Stomach smooth muscle (tissue), 2 donors: ENCODE measurements at regions not wholly inside any gene's neighbourhood (a gene's known extent, or its start where the extent isn't known, plus 50 kb on each side); places are given as distances from the start of the nearest gene placed in this dataset.

Experiments
- H3K27ac ChIP-seq: one replicate; pipeline ENCODE4 v1.7.0; 2013; ENCODE audit warnings: mild to moderate bottlenecking, low read length, inconsistent platforms
- H3K27me3 ChIP-seq, 2 donors: one replicate each; pipeline ENCODE4 v1.7.0; 2013; ENCODE audit warnings: low read length in 2 of 2; ENCODE audit not compliant: insufficient read depth in 2 of 2, control insufficient read depth in 1 of 2
- H3K36me3 ChIP-seq, 2 donors: one replicate each; pipeline ENCODE4 v1.7.0; 2013; ENCODE audit warnings: low read length in 2 of 2; ENCODE audit not compliant: control insufficient read depth in 2 of 2, insufficient read depth in 2 of 2
- H3K4me1 ChIP-seq: one replicate; pipeline ENCODE4 v1.7.0; 2013; ENCODE audit warnings: low read length; ENCODE audit not compliant: control insufficient read depth, insufficient read depth
- H3K4me3 ChIP-seq, 2 donors: one replicate each; pipeline ENCODE4 v1.7.0; 2013; ENCODE audit warnings: low read length in 2 of 2
- H3K9ac ChIP-seq, 2 donors: one replicate each; pipeline ENCODE4 v1.7.0; 2013; ENCODE audit warnings: low read length in 2 of 2, mild to moderate bottlenecking in 1 of 2
- H3K9me3 ChIP-seq, 2 donors: one replicate each; pipeline ENCODE4 v1.7.0; 2013; ENCODE audit warnings: low read length in 2 of 2; ENCODE audit not compliant: control insufficient read depth in 2 of 2
- donor health status: healthy.
- donor health status: Pancreatic carcinoma.

DNA sequence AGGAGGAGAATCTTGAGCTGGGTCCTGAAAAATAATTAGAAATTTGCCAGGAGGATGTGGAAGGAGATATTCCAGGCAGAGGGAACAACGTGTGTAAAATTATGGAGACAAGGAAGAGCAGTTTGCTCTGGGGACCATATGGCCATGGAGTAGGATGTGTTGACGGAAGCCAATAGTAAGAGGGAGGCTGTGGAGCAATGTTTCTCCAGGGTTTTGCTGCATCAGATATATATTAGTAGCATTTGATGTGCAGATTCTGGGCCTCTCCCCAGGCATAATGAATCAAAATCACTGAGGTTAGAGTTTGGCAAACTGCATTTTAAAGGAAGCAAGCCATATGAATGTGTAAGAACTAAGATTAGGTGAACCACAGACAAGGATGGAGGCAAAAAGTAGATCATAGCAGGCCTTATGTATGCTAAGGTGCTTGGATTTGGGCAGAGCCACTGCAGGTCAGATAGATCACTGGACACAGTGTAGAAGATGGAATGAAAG is 192.9 kb upstream of the IL12A start:
- Histone ChIP-seq H3K27ac (peak overlapping the region; percentile 97), H3K27me3 (no peaks in the 10 kb centered on the region), H3K9me3 (no peaks in the 10 kb centered on the region), H3K9ac (peak overlapping the region; percentile 63 to 68), H3K4me1 (peaks cover 66% of the 10 kb centered on the region), H3K4me3 (peak overlapping the region in 1 of 2 donors; percentile 29), H3K36me3 (no peaks in the 10 kb centered on the region)

DNA sequence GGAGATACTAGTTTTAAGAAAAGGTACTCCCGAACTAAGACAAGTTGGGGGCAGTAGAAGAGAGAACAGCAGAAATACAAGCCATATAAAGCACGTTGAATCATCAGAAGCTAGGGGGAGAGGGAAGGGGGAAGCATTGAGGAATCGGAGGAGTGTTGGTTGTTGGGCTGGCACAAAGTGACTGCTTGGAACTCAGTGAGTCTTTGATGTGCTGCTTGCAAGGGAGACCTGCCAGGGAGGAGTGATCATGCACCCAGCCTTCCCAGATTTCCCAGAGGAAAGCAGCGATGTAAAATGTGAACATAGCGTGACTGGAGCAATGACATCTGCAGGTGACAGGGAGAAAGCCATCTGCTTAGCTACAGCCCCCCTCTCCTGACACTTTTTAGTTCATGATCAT is 192.4 kb upstream of the IL12A start:
- peaks cover 65% of the 10 kb centered on the region for H3K4me1 ChIP-seq
- peak overlapping the region; percentile 63 to 66 for H3K9ac ChIP-seq
- no peaks in the 10 kb centered on the region for H3K36me3 ChIP-seq
- no peaks in the 10 kb centered on the region for H3K27me3 ChIP-seq
- H3K27ac ChIP-seq = peak overlapping the region; percentile 97
- H3K4me3 ChIP-seq = peak overlapping the region in 1 of 2 donors; percentile 29
- H3K9me3 ChIP-seq = no peaks in the 10 kb centered on the region

DNA sequence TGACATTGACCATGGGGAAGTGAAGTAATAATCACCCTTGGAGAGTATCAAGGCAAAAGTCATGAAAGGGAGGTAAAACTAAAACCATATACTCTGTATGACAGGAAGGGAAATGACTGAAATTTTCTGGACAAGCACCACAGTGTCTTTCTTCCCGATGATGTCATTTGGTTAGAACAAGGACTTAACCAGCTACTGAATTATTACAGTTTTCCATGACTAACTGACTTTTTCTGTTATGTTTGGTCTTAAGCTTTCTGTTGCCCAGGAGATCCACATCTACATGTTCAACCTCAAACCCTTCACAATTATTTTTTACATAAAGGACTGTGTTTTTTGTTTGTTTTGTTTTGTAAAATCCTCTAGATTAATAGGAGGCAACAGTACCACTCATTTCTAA is 191.9 kb upstream of the IL12A start:
- no peaks in the 10 kb centered on the region for H3K36me3 ChIP-seq
- peak overlapping the region; percentile 41 to 47 for H3K9ac ChIP-seq
- H3K27ac ChIP-seq = peak overlapping the region; percentile 97
- no peaks in the 10 kb centered on the region for H3K27me3 ChIP-seq
- H3K9me3 ChIP-seq = no peaks in the 10 kb centered on the region
- H3K4me3 ChIP-seq = peak overlapping the region in 1 of 2 donors; percentile 29
- peaks cover 64% of the 10 kb centered on the region for H3K4me1 ChIP-seq

DNA sequence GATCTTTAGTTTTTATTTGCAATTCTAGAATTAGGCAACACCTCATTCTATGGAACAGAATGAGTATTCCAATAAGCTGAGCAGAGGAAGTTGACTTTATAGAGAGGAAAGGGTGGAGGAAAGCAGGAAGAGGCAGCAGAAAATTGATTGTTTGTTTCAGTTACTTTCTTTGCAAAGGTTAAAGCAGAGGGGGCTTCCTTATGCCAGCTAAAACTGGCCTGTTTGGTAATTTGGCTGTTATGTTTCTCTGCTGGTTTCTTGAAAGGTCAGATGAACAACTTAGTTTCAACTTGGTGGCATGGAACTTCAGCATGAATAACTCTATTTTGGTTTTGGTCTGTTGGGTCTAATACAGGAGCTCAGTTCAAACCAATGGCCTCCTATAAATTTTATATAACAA is 190.9 kb upstream of the IL12A start:
- H3K27ac ChIP-seq = peak overlapping the region; percentile 97
- H3K9ac ChIP-seq = no peak overlapping the region
- H3K27me3 ChIP-seq = no peaks in the 10 kb centered on the region
- H3K36me3 ChIP-seq = no peaks in the 10 kb centered on the region
- no peak overlapping the region for H3K4me3 ChIP-seq
- peaks cover 61% of the 10 kb centered on the region for H3K4me1 ChIP-seq
- H3K9me3 ChIP-seq = no peaks in the 10 kb centered on the region

DNA sequence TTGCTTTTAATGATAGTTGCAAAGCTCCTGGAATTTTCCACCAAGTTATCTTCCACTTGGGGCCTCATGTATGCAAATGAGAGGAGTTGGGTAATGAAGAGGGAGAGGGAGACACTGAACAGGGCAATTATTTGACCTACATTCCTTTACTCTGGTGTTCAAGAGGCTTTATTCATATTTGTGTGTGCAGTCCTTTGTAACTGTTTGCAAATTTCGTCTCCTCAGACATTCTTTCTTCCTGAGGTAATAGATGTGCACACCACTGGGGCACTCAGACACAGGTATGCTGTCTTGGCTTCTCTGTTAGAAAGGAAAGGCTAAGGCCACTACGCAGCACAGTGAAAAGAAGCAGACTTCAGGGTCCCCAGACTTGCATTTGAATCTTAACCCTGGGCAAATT is 189.7 kb upstream of the IL12A start:
- no peaks in the 10 kb centered on the region for H3K36me3 ChIP-seq
- H3K9ac ChIP-seq = peak overlapping the region in 1 of 2 donors; percentile 36
- peak overlapping the region; percentile 87 for H3K27ac ChIP-seq
- H3K27me3 ChIP-seq = no peaks in the 10 kb centered on the region
- H3K4me3 ChIP-seq = no peak overlapping the region
- no peaks in the 10 kb centered on the region for H3K9me3 ChIP-seq
- H3K4me1 ChIP-seq = peaks cover 58% of the 10 kb centered on the region

DNA sequence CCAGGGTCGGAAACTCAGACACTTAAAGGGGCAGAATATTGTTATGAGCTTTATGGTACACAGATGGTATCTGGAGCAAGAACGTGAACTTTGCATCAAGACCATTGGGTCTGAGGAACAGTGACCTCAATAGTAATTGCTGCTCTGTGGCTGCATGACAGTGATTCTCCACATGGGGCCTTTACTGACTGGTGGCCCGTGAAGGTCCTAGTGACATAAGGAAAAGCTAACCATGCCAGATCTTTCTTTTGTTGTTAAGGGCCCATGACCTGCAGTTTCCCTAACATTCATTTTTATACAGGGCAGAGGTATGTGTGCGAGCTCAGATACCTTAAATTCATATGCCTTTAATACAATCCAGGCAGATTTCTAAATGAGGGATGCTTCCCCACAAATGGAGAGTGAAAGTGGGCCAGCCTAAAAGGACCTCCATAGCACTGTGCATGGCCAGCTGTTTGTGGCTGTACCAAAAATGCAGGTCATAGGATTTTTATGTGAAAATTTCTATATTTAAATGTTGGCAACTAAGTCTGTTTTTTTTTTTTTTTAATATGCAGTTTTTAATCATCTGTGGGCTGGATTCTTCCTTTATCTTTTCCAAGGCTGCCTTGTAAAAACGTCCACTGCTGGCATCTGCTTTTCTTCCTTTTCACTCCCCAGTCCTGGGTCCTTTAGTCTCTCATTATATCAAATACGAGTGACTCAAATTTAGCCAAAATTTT is 188.0 kb upstream of the IL12A start:
- Histone ChIP-seq H3K9me3 (no peaks in the 10 kb centered on the region), H3K4me3 (no peak overlapping the region), H3K27ac (peak overlapping the region; percentile 87), H3K27me3 (no peaks in the 10 kb centered on the region), H3K4me1 (peaks cover 58% of the 10 kb centered on the region), H3K36me3 (no peaks in the 10 kb centered on the region), H3K9ac (no peak overlapping the region)

DNA sequence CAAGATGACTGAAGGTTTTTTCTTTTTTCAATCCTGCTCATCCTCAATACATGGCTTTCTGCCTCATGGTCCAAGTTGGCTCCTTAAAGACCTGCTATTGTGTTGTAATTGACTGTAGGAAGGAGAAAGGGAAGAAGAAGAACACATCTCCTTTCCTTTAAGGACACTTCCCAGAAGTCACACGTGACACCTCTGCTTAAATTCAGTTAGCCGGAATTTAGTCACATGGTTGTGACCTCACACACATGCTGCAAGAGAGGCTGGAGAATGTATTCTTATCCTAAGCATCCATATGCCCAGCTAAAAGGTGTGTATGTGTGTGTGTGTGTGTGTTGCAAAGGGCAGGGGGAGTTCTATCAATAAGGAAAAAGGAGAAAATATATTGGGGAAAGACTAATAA is 185.8 kb upstream of the IL12A start:
- H3K9me3 ChIP-seq = no peaks in the 10 kb centered on the region
- H3K9ac ChIP-seq = no peak overlapping the region
- no peaks in the 10 kb centered on the region for H3K27me3 ChIP-seq
- H3K4me3 ChIP-seq = no peak overlapping the region
- H3K27ac ChIP-seq = peak overlapping the region; percentile 32
- H3K4me1 ChIP-seq = peaks cover 66% of the 10 kb centered on the region
- no peaks in the 10 kb centered on the region for H3K36me3 ChIP-seq

DNA sequence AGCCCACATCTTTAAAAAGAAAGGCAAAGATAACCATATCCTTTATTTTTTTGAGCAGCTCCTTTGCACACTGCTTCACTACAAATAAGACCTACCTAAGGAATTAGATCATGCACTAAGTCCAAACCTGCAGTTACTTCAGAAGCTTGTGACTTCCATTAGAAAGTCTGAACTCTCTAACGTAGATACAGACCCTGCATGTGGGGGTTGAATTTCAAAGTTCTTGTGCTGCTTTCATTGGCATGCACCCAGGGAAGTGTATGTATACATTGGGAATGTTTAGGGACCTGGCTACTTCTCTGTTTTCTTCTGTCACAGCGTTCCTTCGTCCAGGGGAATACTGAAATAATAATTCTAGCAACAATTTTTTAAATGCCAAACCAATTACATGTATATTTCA is 185.2 kb upstream of the IL12A start:
- H3K27me3 ChIP-seq = no peaks in the 10 kb centered on the region
- H3K27ac ChIP-seq = peak overlapping the region; percentile 61
- peaks cover 66% of the 10 kb centered on the region for H3K4me1 ChIP-seq
- H3K9me3 ChIP-seq = no peaks in the 10 kb centered on the region
- no peaks in the 10 kb centered on the region for H3K36me3 ChIP-seq
- no peak overlapping the region for H3K9ac ChIP-seq
- H3K4me3 ChIP-seq = no peak overlapping the region

DNA sequence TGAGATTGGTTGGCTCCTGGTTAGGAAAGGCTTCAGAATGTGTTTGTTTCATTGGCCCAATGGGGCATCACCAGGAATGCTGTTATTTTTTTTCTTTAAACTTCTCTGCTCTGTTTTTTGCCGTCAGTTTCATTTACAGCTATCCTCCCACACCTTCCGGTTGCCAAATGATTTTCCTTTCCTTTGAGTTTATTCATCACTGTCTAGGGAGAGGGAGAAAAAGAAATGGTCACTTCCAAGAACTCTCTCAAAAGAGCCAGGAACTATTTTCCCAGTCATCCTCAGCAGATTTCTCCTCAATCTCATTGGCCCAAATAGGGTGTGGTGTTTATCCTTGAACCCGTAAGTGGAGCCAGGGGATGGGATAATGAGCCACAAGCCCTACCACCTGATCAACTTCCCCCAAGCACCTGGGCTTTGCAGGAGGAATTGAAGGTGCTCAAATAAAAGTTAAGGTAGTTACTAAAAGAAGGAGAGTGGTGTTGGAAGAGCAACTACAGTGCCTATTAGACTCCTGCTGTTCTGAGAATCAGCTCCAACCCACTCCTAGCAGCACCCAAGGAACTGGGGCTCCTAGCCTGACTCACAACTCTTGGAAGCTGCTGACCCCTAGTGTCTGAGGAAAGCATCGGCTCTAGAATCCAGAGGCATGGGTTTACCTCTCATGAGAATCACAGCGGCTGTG is 183.8 kb upstream of the IL12A start:
- H3K27me3 ChIP-seq = no peaks in the 10 kb centered on the region
- peak overlapping the region; percentile 61 for H3K27ac ChIP-seq
- H3K9me3 ChIP-seq = no peaks in the 10 kb centered on the region
- H3K9ac ChIP-seq = peak overlapping the region; percentile 46 to 60
- no peaks in the 10 kb centered on the region for H3K36me3 ChIP-seq
- H3K4me1 ChIP-seq = peaks cover 57% of the 10 kb centered on the region
- peak overlapping the region in 1 of 2 donors; percentile 35 for H3K4me3 ChIP-seq

DNA sequence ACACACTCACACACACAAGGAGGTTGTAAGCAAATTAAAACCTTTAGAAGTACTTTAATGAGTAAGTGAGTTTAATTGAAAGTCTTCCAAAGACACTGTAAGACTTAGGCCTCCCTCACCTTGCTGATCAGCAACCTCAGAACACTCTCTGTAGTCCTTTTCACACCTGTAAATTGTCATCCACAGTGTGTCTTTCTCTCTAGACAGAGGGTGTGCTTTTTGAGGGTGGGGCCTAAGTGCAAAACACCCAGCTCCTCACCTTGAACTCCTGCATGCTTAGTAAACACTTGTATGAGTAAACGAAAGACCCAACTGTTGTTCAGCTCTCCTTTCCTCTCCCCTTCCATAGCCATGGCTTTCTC is 183.2 kb upstream of the IL12A start:
- Histone ChIP-seq H3K4me3 (no peak overlapping the region), H3K36me3 (no peaks in the 10 kb centered on the region), H3K27me3 (no peaks in the 10 kb centered on the region), H3K4me1 (peaks cover 55% of the 10 kb centered on the region), H3K27ac (peak overlapping the region; percentile 61), H3K9ac (peak overlapping the region in 1 of 2 donors; percentile 46), H3K9me3 (no peaks in the 10 kb centered on the region)

DNA sequence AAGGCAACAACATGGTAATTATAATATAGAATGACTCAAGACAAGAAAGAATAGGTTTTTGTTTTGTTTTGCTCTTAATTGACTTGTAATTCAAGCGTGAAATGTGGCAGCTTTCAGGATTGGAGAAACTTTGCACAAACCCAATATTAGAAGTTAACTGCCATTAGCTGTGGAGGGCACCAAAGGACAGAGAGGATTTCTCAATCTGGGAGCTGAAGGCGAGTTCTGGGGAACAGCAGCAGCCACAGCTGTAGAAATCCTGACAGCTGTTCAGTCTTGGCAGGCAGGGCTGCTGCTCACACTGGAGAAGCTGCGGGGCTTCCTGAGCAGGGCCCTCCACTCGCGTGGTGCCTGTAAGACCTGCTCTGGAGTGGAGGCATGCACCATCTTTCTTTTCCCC is 182.2 kb upstream of the IL12A start:
- H3K4me3 ChIP-seq = no peak overlapping the region
- H3K9ac ChIP-seq = no peak overlapping the region
- H3K27me3 ChIP-seq = no peaks in the 10 kb centered on the region
- H3K4me1 ChIP-seq = peaks cover 46% of the 10 kb centered on the region
- no peaks in the 10 kb centered on the region for H3K36me3 ChIP-seq
- no peaks in the 10 kb centered on the region for H3K9me3 ChIP-seq
- H3K27ac ChIP-seq = peak overlapping the region; percentile 42
